ENCODE measurements at regions not wholly inside any gene's neighbourhood (a gene's known extent, or its start where the extent isn't known, plus 50 kb on each side); places are given as distances from the start of the nearest gene placed in this dataset.
A peak's percentile ranks its signal among the peaks of the same experiment; 100 is the strongest.

DNA sequence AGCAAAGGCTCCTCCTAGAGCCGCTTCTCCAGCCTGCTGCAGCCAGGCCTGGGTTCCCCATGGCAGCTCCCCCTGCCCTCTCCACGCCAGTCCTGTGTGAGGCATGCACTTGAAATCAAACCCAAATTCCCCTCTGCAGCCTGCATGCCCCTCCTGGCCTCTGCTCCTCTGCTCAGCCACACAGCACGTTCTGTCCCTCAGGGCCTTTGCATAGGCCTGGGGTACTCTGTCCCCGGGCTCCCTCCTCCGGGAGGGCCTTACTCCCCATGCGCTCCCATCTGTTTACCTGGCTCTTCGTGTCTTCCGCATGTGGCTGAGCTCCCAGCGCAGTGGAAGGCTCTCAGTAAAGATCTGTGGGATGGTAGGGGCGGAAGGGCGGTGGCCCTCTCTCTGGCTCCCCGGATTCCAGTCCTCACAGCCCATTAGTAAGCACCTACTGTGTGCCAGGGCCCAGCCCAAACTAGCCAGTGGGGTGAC lies 203.5 kb upstream of the IER5L start:
- Histone ChIP-seq H3K9me3 (no peaks in the 10 kb centered on the region), H3K4me3 (no peak overlapping the region), H3K27me3 (ENCODE audit: insufficient read depth in 3 of 3, low read length in 2 of 3) (no peaks in the 10 kb centered on the region), H3K27ac (no peak overlapping the region), H3K36me3 (ENCODE audit: insufficient read depth in 1 of 2, low read depth in 1 of 2) (no peaks in the 10 kb centered on the region), H3K4me1 (peaks cover 10% of the 10 kb centered on the region)
- no peak for TF ChIP-seq CTCF (IDR thresholded peaks at IDR 0.05)
- intact Hi-C loops (cut with DNase I) = loop anchor here in 1 of 2 donors (5.0 kb wide), 1 partner anchor 226 kb away; no protein-coding TSS in a partner anchor
- ATAC-seq = no peak
- 86 to 88% (median 88%) methylated on average over 12 of the region's 12 CpGs for WGBS, 3 donors
- DNase-seq = peak in 1 of 2 donors; percentile 23

- no peak for ATAC-seq
Measured at GRCh38 chr9:129380961-129381401, 202.9 kb upstream of the IER5L start.

GRCh38 chr9:129379886-129380285 lies 201.8 kb upstream of the IER5L start:
- H3K9me3 ChIP-seq = no peaks in the 10 kb centered on the region
- H3K4me3 ChIP-seq = no peak overlapping the region
- H3K27me3 ChIP-seq (ENCODE audit: insufficient read depth in 3 of 3, low read length in 2 of 3) = no peaks in the 10 kb centered on the region
- ATAC-seq = no peak
- no peak overlapping the region for H3K27ac ChIP-seq
- 72 to 85% (median 75%) methylated on average over 8 of the region's 8 CpGs for WGBS, 3 donors
- DNase-seq = no peak
- no peaks in the 10 kb centered on the region for H3K36me3 ChIP-seq (ENCODE audit: insufficient read depth in 1 of 2, low read depth in 1 of 2)
- no peak for TF ChIP-seq CTCF (IDR thresholded peaks at IDR 0.05)
- H3K4me1 ChIP-seq = peaks cover 10% of the 10 kb centered on the region
- intact Hi-C loops (cut with DNase I) = loop anchor here in 1 of 2 donors (5.0 kb wide), 1 partner anchor 227 kb away; no protein-coding TSS in a partner anchor

More at GRCh38 chr9:129380961-129381401, 202.9 kb upstream of the IER5L start:
- Histone ChIP-seq H3K27ac (no peak overlapping the region), H3K4me3 (no peak overlapping the region), H3K27me3 (ENCODE audit: insufficient read depth in 3 of 3, low read length in 2 of 3) (no peaks in the 10 kb centered on the region), H3K4me1 (peaks cover 10% of the 10 kb centered on the region), H3K9me3 (no peaks in the 10 kb centered on the region), H3K36me3 (ENCODE audit: insufficient read depth in 1 of 2, low read depth in 1 of 2) (no peaks in the 10 kb centered on the region)
- 93 to 95% (median 93%) methylated on average over 9 of the region's 9 CpGs for WGBS, 3 donors
- DNase-seq = peak in 1 of 2 donors; percentile 32
- intact Hi-C loops (cut with DNase I) = loop anchor here in 1 of 2 donors (5.0 kb wide), 1 partner anchor 226 kb away; no protein-coding TSS in a partner anchor
- TF ChIP-seq CTCF (IDR thresholded peaks at IDR 0.05) = no peak

- 80 to 85% (median 81%) methylated on average over 16 of the region's 16 CpGs for WGBS, 3 donors
- DNase-seq = no peak
- Histone ChIP-seq H3K4me1 (peaks cover 10% of the 10 kb centered on the region), H3K9me3 (no peaks in the 10 kb centered on the region), H3K4me3 (no peak overlapping the region), H3K36me3 (ENCODE audit: insufficient read depth in 1 of 2, low read depth in 1 of 2) (no peaks in the 10 kb centered on the region), H3K27me3 (ENCODE audit: insufficient read depth in 3 of 3, low read length in 2 of 3) (no peaks in the 10 kb centered on the region), H3K27ac (no peak overlapping the region)
- intact Hi-C loops (cut with DNase I) = no loop called here
- TF ChIP-seq CTCF (IDR thresholded peaks at IDR 0.05) = no peak
- ATAC-seq = no peak
Measured at GRCh38 chr9:129379181-129379836, 201.2 kb upstream of the IER5L start.

Measured in psoas muscle (tissue), 7 donors.